Activated CD8-positive, alpha-beta T cell treated with anti-CD3 and anti-CD28 coated beads for 36 hours (primary cell): ENCODE measurements at regions not wholly inside any gene's neighbourhood (a gene's known extent, or its start where the extent isn't known, plus 50 kb on each side); places are given as distances from the start of the nearest gene placed in this dataset.
"Not testable (repeated sequence)": the region's sequence is repeated elsewhere in the genome, so short reads cannot be mapped to it uniquely, and the experiment has no call there.

ENCODE experiments used
- ATAC-seq: fragments of 200-7000 bp; cut with Tn5 transposase; one replicate; pipeline ENCODE4 v1.10.0; 2021; ENCODE audit warnings: mild to moderate bottlenecking, moderate library complexity
- CTCF ChIA-PET: fragments of 350-600 bp; sonication (Branson Sonifier 250); formaldehyde crosslinking; loops from one replicate; lab custom pipeline; 2021; ENCODE audit warnings: antibody characterized with exemption; lab: Charles Lee
- POLR2A ChIA-PET: fragments of 350-600 bp; sonication (Branson Sonifier 250); formaldehyde crosslinking; loops from one replicate; lab custom pipeline; 2021; ENCODE audit warnings: antibody characterized with exemption; lab: Charles Lee
- DNase-seq: peaks from one replicate; pipeline ENCODE4 v3.0.0-alpha.2; 2020
- H3K27ac Mint-ChIP-seq: one replicate; pipeline ENCODE4 v1.8.0; 2021; ENCODE audit warnings: mild to moderate bottlenecking, mixed read lengths
- H3K27me3 Mint-ChIP-seq: one replicate; pipeline ENCODE4 v1.8.0; 2021; ENCODE audit warnings: mixed read lengths
- H3K36me3 Mint-ChIP-seq: one replicate; pipeline ENCODE4 v1.8.0; 2021; ENCODE audit warnings: low read depth, mixed read lengths
- H3K4me1 Mint-ChIP-seq: one replicate; pipeline ENCODE4 v1.8.0; 2021; ENCODE audit warnings: low read depth, mixed read lengths
- H3K4me3 Mint-ChIP-seq: one replicate; pipeline ENCODE4 v1.8.0; 2021; ENCODE audit warnings: mild to moderate bottlenecking, moderate library complexity, mixed read lengths
- H3K9me3 Mint-ChIP-seq: one replicate; pipeline ENCODE4 v1.8.0; 2021; ENCODE audit warnings: mixed read lengths
- intact Hi-C: fragments of 100-400 bp; cut with micrococcal nuclease; formaldehyde crosslinking; loops from one replicate; pipeline ENCODE4 v1.10.0; 2022

GRCh38 chr1:143873650-143874049, 98.1 kb downstream of the FAM72C start:
- H3K27me3 Mint-ChIP-seq, intact Hi-C loops, H3K4me3 Mint-ChIP-seq, H3K36me3 Mint-ChIP-seq, H3K27ac Mint-ChIP-seq, DNase-seq, H3K9me3 Mint-ChIP-seq, H3K4me1 Mint-ChIP-seq, POLR2A ChIA-PET, CTCF ChIA-PET: not testable (repeated sequence)
- ATAC-seq, result peak; percentile 68

DNA sequence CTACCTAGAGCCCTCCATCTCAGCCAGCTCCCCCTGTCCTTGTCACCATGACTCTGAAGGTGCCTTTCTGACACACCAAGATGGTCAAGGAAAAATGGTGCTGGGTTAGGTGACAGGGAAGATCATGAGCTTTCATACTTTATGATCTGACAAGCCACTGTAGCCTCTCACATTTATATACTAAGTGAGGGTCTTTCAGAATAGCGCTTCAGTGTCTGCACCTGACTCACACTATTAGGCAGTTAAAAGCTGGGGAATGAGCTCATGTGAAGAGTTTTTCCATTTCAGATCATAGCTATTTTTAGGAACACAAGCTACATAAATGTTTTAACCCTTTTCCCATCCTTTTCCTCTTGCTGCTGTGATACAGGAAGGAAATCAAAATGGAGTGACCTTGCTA, 101.4 kb downstream of the FAM72C start:
- H3K27me3 Mint-ChIP-seq, intact Hi-C loops, DNase-seq, H3K36me3 Mint-ChIP-seq, CTCF ChIA-PET, ATAC-seq, POLR2A ChIA-PET, H3K4me3 Mint-ChIP-seq, H3K9me3 Mint-ChIP-seq, H3K27ac Mint-ChIP-seq, H3K4me1 Mint-ChIP-seq: not testable (repeated sequence)

DNA sequence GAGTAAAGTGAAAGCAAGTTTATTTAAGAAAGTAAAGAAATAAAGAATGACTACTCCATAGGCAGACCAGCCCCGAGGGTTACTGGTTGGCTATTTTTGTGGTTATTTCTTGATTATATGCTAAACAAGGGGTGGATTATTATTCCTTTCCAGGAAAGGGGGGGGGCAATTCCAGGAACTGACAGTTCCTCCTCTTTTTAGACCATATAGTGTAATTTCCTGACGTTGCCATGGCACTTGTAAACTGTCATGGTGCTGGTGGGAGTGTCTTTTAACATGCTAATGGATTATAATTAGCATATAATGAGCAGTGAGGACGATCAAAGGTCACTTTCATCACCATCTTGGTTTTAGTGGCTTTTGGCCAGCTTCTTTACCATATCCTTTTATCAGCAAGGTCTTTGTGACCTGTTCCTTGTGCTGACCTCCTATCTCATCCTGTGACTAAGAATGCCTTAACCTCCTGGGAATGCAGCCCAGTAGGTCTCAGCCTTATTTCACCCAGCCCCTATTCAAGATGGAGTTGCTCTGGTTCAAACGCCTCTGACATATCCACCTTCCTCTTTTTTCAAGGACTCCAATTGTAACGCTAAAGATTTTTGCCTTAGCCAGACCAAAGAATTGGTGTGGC, 104.1 kb downstream of the FAM72C start:
- H3K4me3 Mint-ChIP-seq, POLR2A ChIA-PET, H3K27ac Mint-ChIP-seq, ATAC-seq, intact Hi-C loops, H3K4me1 Mint-ChIP-seq, CTCF ChIA-PET, H3K36me3 Mint-ChIP-seq, H3K9me3 Mint-ChIP-seq, H3K27me3 Mint-ChIP-seq: not testable (repeated sequence)
- DNase-seq, result peak; percentile 1

DNA sequence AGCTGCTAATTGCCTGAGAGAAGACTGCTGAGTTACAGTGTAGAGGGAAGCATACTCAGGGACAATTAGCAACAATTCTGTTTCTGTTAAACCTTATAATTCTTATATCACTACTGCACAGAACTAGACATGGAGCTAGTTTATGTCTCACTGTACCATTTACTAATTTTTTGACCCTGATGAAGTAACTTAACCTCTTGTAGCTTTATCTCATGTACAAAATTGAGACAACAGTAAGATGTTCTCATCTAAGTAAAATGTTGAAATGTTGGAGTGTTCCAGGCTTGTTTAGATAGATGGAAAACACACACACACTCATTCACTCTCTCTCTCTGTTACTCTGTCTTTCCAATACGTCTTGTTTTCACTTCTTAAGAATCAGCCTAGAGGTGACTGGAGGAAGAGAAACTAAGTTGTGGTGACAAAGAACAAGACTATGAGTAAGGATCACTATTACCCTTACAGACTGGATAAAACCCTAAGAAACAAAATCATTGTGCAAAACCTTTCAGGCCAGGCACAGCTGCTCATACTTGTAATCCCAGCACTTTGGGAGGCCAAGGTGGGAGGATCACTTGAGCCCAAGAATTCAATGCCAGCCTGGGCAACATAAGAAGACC, 107.8 kb downstream of the FAM72C start:
- H3K4me3 Mint-ChIP-seq, DNase-seq, H3K4me1 Mint-ChIP-seq, POLR2A ChIA-PET, H3K36me3 Mint-ChIP-seq, intact Hi-C loops, CTCF ChIA-PET, H3K27ac Mint-ChIP-seq, H3K9me3 Mint-ChIP-seq, H3K27me3 Mint-ChIP-seq: not testable (repeated sequence)
- peak; percentile 90 for ATAC-seq

- ATAC-seq, H3K27me3 Mint-ChIP-seq, DNase-seq, intact Hi-C loops, H3K36me3 Mint-ChIP-seq, H3K4me3 Mint-ChIP-seq, POLR2A ChIA-PET, CTCF ChIA-PET, H3K4me1 Mint-ChIP-seq, H3K9me3 Mint-ChIP-seq, H3K27ac Mint-ChIP-seq: not testable (repeated sequence)
Measured at GRCh38 chr1:143862722-143863121, 109.1 kb downstream of the FAM72C start.

DNA sequence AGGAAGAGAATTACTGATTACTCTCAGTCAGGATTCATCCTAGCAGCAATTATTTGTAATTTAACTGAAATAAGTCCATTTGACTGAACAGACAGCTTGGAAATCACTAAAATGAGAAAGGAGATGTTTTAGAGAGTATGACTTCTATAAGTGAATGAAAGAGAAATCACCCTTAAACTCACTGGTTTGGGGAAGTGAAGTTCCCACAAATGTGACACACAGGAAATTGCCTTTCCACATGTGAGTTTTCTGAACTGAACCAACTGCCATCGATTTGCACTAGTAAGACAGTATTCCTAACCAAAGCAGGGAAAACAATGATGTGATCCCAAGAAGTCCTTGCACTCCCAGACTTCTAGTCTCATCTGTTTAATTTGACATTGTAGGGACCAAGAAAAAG, 110.5 kb downstream of the FAM72C start:
- ATAC-seq, H3K9me3 Mint-ChIP-seq, DNase-seq, H3K36me3 Mint-ChIP-seq, CTCF ChIA-PET, H3K27me3 Mint-ChIP-seq, H3K27ac Mint-ChIP-seq, intact Hi-C loops, H3K4me1 Mint-ChIP-seq, H3K4me3 Mint-ChIP-seq, POLR2A ChIA-PET: not testable (repeated sequence)

- H3K4me3 Mint-ChIP-seq, result not testable (repeated sequence)
Measured at GRCh38 chr1:143855867-143856266, 115.9 kb downstream of the FAM72C start.

DNA sequence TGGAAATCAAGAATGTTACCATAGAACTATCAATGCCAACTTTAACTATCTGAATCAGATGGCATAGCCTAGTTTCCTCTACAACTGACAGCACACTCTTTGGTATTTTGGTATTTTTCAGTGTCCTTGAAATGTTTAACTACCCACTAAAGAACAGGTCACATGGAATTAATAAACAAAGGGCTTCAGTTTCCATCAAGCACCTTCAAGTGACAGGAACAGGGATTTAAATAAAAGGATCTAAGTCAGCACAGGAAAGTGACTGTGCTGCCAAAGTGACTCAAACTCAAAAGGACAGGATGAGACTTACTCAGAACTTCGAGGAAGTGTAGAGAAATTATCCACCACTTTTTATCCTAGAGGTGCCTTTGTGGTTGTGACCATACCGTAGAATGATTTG, 117.7 kb downstream of the FAM72C start:
- POLR2A ChIA-PET, intact Hi-C loops, DNase-seq, H3K27ac Mint-ChIP-seq, H3K9me3 Mint-ChIP-seq, H3K27me3 Mint-ChIP-seq, CTCF ChIA-PET, H3K4me1 Mint-ChIP-seq, H3K4me3 Mint-ChIP-seq, ATAC-seq, H3K36me3 Mint-ChIP-seq: not testable (repeated sequence)

More at GRCh38 chr1:143855867-143856266, 115.9 kb downstream of the FAM72C start:
- CTCF ChIA-PET, H3K27me3 Mint-ChIP-seq, H3K9me3 Mint-ChIP-seq, H3K4me1 Mint-ChIP-seq, H3K27ac Mint-ChIP-seq, ATAC-seq, POLR2A ChIA-PET, DNase-seq, intact Hi-C loops, H3K36me3 Mint-ChIP-seq: not testable (repeated sequence)

DNA sequence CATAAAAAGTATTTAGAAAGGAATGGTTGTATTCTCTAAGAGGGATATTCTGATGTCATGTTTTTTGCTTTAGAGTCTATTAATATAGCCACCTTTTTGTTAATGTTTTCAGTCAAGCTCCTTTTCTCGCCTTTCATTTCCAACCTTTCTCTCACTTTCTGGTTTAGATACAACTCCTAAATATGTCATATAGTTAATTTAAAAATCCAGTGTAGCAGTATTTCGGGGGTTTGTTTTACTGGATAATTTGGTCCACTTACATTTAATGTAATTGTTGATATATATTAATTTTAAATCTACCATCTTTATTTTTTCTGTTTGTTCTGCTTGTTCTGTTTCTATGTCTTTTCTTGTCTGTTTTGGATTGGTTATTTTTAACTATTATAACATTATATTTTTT, 121.1 kb downstream of the FAM72C start:
- H3K36me3 Mint-ChIP-seq, H3K4me3 Mint-ChIP-seq, intact Hi-C loops, CTCF ChIA-PET, ATAC-seq, H3K27ac Mint-ChIP-seq, DNase-seq, H3K27me3 Mint-ChIP-seq, H3K9me3 Mint-ChIP-seq, POLR2A ChIA-PET, H3K4me1 Mint-ChIP-seq: not testable (repeated sequence)

- H3K27ac Mint-ChIP-seq, H3K27me3 Mint-ChIP-seq, CTCF ChIA-PET, H3K4me1 Mint-ChIP-seq, ATAC-seq, H3K4me3 Mint-ChIP-seq, H3K9me3 Mint-ChIP-seq, H3K36me3 Mint-ChIP-seq, DNase-seq, POLR2A ChIA-PET, intact Hi-C loops: not testable (repeated sequence)
Measured at GRCh38 chr1:143848859-143849258, 122.9 kb downstream of the FAM72C start.

DNA sequence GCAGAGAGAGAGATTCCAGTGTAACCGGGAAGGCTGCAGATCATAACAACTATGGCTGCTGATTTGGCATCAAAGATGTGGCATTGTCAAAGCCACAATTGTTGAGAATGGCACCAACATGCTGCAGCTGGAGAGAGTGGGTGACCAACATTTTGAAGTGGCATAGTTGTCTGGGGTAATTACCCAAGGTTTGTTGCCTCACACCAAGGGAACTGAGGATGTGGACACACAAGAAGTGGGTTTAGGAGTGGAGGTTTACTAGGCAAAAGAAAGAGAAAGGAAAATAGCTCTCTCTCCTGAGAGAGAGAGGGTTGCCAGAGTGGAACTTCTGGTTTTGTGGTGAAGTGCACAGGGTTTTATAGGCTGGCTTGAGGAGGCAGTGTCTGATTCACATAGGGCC, 126.6 kb downstream of the FAM72C start:
- H3K36me3 Mint-ChIP-seq, H3K4me3 Mint-ChIP-seq, ATAC-seq, CTCF ChIA-PET, intact Hi-C loops, H3K9me3 Mint-ChIP-seq, DNase-seq, H3K27ac Mint-ChIP-seq, H3K4me1 Mint-ChIP-seq, H3K27me3 Mint-ChIP-seq, POLR2A ChIA-PET: not testable (repeated sequence)

GRCh38 chr1:143842058-143842457, 129.7 kb downstream of the FAM72C start:
- POLR2A ChIA-PET, H3K4me3 Mint-ChIP-seq, H3K27ac Mint-ChIP-seq, ATAC-seq, H3K36me3 Mint-ChIP-seq, H3K4me1 Mint-ChIP-seq, intact Hi-C loops, CTCF ChIA-PET, H3K9me3 Mint-ChIP-seq, DNase-seq: not testable (repeated sequence)
- H3K27me3 Mint-ChIP-seq, result peaks cover 13% of the 10 kb centered on the region
